ENCODE measurements at regions not wholly inside any gene's neighbourhood (a gene's known extent, or its start where the extent isn't known, plus 50 kb on each side); places are given as distances from the start of the nearest gene placed in this dataset.

DNA sequence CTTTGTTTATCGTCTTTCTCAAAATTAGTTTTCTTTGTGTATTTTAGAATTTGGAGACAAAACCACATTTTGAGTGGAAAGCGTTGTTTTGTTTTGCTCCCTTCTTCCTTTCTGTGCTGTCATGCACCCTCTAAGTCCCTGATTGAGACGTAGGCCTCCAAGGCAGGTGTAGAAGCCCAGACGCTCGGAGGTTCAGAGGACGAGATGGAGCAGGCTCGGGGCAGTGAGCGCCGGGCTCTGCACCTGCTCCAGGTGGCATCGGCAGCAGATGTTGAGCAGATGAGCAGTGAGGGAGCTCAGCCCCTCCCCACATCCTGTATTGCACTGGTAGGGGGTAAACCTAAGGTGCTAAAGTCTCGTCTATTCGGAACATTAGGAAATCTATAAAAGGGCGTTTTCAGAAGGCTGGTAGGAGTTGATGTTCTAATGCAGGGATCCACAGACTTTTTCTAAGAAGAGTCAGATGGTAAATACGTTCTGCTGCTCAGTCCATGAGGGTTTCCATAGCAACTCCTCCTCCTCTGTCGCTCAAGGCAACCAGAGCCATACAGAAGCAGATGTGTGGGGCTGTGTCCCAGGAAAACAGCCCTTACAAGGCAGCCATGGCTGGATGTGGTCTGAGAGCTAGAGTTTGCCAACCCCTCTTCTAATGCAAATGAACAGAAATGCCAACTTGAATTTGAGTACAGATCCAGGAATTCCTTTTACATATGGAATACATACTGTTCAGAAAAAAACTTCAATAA is 724.2 kb downstream of the BRD1 start:
- no peak for DNase-seq (ENCODE audit: low read depth in 2 of 2)

DNA sequence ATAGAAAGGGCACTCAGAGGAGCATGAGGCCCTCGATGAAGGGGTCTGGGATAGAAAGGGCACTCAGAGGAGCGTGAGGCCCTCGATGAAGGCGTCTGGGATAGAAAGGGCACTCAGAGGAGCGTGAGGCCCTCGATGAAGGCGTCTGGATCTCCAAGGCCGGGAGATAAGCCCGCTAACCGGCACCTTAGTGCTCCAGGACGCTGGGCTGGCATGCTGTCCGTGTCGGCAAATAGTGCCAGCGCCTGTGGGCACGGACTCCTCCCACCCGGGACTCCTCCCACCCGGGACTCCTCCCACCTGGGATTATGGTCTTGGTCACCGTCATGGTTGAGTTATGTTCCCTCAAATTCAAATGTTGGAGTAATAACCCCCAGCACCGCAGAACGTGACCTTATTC is 725.3 kb downstream of the BRD1 start:
- no peak for DNase-seq (ENCODE audit: low read depth in 2 of 2)

DNA sequence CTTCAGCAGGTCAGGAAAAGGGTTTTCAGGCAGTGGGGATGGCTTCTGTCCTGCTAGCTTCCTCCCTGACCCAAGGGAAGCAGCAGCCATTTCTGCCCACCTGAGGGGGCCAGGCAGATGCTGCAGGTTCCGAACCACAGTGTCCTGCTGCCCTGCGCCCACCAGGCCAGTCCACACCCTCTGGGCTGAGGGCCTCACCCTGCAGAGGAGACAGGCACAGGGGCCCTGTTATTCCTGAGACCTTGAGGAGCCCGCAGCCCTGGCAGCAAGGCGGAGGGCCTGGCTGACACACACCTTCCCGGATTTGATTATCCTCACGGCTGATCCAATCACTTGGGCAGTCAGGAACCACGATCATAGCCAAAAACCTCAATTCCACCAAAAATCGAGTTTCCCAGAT is 725.8 kb downstream of the BRD1 start:
- no peak for DNase-seq (ENCODE audit: low read depth in 2 of 2)

DNA sequence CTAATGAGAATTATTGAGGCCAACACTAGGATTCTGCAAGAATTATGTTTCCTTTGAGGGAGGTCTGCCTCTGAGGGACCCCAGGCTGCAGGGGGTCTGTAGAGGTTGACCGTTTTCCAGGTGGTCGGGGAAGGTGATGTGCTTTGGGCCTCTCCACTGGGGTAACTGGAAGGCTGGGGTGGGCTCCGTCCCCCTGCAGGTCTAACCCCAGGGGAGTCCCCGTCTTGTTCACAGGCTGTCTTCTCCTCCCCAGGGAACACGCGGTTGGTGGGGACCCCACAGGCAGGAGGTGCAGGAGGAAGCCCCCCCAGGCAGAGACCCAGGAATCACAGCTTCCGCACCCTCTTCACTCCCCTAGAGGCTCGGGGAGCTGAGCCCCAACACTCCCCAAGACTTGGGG is 726.4 kb downstream of the BRD1 start:
- DNase-seq (ENCODE audit: low read depth in 2 of 2), result no peak

DNA sequence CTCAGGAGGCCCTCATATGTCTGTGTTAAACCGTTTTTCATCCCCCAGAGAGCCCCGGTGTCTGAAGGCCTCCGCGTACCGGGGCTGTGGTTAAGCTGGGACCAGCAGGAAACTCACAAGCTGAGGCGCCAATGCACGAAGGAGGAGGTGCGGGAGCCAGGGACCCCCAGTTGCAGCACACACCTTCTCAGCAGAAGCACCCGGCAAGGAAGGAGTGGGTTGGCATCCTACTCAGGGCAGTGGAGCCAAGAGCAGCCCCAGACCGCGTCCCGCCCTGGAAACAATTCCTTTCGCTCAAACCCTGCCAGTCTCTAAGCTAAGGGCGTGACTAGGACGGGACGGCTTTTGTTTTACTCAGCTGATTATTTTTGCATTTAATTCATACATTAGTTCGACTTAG is 726.9 kb downstream of the BRD1 start:
- no peak for DNase-seq (ENCODE audit: low read depth in 2 of 2)

DNA sequence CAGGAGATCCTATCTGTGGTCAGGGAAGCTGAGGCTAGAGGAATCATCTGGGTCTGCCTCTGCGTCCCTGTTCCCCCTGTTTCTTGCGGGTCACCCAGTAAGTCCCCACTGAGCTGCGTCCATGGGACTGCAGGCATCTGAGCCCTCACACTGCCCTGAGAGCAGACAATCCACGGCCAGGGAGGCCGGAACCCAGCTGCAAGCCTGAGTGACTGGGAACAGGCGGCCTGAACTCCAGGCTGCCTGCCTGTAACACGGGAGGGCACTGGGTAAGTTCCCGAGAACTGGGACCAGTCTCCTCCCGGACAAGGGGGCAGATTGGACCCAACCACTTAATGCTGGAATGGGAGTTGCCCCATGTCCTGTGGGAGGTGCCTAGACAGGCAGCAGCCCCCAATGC is 727.4 kb downstream of the BRD1 start:
- no peak for DNase-seq (ENCODE audit: low read depth in 2 of 2)

DNA sequence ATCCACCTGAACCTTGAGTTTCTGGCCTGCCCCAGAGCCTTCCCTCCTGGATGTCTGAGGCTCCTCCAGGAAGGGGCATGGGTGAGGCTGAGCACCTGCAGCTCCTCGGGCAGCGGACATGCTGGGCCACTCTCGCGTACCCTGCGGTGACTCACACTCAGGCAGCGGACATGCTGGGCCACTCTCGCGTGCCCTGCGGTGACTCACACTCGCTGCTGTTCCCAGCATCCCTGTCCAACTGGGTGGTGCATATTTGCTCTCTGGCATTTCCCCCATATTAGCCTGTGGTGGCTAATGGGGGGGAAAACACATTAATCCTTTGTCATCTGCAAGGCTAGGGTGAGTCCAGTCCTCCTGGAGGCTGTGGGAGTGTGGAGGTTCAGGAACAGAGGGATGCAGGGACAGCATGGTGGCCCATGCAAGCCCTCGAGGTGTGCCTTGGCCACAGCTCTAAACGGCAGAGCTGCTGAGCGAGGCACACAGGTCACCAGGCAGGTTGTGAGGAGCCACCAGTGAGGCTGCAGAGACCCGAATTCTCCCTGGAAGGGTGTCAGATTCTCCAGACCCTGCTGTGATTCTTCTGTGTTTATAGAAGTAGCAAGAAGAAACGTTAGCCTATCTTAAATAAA is 728.1 kb downstream of the BRD1 start:
- no peak for DNase-seq (ENCODE audit: low read depth in 2 of 2)

DNA sequence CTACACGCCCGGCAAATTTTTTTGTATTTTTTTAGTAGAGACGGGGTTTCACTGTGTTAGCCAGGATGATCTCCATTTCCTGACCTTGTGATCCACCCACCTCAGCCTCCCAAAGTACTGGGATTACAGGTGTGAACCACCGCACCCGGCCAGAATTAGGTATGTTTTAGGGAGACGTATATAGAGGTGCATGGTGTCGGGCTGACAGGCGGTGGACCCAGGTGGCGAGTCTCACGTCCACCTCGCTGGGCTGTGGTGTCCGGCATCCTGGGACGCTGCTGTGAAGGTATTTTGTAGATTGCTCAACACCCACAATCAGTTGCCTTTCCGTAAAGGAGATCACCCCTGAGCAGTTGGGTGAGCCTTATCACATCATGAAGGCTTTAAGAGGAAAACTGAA is 728.6 kb downstream of the BRD1 start:
- DNase-seq (ENCODE audit: low read depth in 2 of 2), result no peak

DNA sequence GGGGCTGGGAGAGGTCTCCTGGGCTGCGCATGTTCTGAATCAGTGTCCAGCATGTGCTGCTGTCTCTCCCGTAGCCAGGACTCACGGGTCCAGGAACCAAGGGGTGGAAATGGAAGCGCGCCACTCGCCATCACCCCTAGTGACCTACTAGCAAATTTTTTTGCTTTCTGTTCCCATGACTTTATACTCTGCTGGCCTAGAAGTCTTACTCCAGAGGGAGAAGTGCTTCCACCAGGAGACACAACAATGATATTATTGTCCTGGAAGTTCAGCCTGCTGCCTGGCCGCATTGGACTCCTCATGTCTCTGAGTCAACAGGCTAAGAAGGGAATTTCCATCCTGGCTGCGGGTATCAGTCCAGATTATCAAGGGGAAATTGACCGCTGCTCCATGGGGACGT is 729.7 kb downstream of the BRD1 start:
- DNase-seq (ENCODE audit: low read depth in 2 of 2), result no peak

DNA sequence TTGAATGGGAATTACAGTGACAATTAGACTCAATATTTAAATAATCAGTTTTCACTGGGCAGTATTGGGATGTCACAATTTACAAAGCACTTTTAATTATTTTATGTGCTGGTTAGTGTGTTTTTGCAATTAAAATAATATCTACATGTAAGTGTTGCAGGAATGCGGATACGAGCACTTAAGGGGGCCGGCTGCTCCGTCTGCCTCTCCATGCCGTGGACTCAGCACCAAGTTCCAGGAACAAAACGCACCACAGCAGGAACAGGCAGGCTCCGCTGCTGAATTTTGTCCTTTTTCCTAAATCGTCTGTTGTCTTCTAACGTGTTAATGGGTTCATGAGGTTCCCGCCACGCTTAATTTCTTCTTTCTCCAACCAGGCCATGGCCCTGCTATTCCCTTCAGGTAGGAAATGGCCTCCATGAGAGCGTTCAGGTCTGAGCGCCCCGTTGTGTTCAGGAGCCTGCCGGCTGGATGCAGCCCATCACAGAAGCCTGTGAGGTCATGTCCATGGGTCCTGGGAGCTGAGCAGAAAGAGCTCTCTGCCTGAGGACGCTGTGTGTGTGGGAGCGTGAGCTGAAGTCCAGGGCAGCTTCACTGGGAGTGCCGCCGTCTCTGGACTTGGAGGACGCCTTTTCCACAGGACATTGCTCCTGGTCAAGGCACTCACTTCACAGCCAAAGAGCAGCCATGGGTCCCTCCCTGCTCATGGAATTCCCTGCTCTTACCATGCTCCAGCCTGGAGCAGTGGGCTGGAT is 730.3 kb downstream of the BRD1 start:
- DNase-seq (ENCODE audit: low read depth in 2 of 2), result no peak

DNA sequence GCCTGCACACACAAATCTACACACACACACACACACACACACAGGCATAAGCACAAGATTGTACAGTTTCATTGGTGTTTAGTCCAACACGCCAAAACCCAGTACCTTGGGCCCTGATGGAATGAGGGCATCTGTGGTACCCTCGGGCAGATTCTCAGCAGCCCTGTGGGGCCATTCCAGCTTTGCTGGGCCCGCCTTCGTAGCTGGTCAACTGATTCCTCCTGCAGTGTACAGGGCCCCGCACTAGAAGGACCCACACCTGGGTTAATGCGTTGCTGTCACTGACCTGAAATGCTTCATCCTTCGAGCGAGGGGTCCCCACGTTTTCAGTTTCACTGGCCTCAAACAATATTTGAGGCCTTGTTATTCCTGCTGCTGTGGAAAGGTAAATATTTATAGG is 731.2 kb downstream of the BRD1 start:
- no peak for DNase-seq (ENCODE audit: low read depth in 2 of 2)

DNA sequence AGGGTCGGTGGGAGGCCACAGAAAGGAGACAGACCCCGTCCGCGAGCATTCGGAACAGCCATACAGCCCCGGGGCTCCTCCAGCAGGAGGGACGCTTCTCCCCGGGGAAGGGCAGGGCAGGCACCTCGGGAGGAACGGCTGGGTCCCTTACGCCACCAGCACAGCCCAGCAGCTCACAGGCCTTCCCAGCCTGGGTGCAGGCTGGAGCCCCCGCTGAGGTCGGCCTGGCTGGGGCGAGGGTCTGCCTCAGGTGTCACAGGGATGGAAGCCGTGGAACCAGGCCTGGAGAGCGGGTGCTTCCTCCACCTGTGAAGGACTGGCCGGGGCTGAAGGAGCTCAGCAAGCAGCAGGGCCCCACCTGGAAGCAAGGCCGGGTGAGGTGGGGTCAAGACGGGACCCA is 732.3 kb downstream of the BRD1 start:
- no peak for DNase-seq (ENCODE audit: low read depth in 2 of 2)

DNA sequence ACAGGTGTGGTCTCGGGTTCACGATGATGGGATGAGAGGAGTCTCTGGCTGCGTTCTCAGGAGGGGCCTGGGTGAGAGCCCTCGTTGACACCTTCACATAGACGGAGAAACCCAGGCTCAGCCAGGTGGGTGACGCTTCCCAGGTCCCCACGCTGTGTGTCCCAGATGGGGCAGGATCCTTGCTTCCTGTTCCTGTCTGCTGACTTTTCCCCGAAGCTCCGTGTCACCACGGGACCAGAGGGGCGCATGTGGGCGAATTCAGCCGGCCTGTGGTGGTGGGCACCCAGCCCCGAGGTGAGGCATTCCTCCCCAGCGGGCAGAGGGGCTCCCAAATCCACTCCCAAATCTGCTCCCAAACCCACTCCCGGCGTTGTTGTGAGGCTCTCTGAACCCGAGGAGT is 732.8 kb downstream of the BRD1 start:
- DNase-seq (ENCODE audit: low read depth in 2 of 2), result no peak

DNA sequence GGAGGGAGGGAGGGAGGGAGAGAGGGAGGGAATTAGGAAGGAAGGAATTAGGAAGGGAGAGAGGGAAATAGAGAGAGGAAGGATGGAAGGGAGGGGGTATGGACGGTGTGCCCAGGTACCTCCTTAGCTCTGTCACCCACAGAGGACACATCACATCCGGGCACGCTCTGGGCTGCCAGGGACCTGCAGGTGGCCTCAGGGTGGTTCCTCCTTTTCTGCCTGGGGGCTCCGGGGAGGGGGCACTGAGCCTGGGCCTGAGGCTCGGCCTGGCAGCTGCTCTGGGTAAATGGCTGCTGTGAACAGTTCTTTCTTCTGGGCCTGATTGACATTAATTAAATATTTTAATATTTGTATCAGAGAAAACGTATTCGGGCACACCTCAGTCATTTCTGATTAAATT is 733.5 kb downstream of the BRD1 start:
- no peak for DNase-seq (ENCODE audit: low read depth in 2 of 2)

DNA sequence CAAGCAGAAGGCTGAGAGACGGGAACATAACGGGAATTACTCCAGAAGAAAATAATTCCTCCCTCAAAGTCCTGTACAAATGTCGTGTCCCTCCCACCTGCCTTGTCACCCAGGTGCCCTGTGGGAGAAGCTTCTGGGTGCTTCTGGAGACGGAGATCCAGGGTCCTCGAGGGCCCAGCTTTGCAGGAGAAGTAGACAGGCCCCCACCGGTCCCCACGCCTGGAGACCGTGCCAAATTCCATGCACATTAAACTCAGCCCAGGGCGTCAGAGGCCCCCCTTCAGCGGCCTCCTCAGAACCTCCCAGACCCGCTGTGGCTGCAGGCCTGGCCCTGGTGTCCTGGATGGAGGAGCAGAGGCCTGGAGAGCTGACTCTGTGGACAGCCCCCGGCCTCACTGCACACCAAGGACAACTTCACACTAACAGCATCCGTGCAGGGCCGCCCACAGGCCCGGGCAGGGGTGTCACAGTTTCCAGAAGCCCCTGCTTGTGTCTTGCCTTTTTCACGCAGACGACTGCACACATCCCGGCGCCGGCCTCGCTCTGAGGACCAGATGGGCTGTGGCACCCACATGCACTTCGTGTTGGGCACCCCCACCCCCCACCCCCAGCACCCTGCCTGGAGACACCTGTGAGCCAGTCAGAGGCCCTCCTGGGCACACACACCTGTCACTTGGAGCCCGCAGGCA is 734.3 kb downstream of the BRD1 start:
- DNase-seq (ENCODE audit: low read depth in 2 of 2), result no peak

DNA sequence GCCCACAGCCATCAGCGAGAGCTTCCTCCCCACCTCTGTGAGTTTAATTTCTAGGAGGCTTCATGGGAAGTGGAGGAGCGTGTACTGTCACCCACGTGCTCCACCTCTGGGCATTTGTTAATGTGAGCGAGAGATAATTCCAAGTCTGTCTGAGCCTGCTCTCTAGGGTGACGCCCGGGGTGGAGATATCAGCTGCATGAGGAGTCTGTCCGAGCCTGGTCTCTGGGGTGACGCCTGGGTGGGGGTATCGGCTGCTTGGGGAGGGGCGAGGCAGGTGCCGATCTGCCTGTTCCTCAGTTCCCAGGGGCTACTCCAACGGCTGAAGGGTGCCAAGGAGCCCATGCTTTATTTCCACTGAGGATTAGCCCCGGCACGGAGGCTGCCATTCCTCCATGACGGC is 735.0 kb downstream of the BRD1 start:
- DNase-seq (ENCODE audit: low read depth in 2 of 2), result no peak

DNA sequence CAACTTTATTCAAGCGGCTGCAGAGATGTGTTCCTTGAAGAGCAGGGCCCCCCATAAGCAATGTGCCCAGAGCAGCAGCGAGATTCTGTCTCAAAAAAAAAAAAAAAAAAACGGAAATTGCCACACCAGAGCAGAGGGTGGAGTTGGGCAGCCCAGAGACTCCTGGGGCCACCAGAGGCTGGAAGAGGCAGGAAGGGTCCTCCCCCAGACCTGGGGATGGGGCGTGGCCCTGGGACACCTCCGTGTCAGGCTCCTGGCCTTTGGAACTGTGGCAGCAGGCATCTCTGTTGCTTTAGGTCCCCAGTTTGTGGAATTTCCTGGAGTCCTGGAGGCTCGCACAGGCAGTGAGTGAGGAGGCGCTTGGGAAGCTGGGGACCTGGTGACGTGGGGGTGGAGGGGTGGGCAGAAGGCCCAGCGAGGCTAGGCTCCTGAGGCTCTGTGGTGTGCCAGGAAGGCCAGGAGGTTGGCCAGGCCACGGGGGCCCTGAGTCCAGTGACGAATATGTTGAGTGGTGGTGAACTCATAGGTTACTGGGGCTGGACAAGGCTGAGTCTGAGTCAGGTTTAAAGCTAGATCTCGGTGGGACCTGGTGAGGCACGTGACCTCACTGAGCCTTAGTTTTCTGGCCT is 735.6 kb downstream of the BRD1 start:
- no peak for DNase-seq (ENCODE audit: low read depth in 2 of 2)

DNA sequence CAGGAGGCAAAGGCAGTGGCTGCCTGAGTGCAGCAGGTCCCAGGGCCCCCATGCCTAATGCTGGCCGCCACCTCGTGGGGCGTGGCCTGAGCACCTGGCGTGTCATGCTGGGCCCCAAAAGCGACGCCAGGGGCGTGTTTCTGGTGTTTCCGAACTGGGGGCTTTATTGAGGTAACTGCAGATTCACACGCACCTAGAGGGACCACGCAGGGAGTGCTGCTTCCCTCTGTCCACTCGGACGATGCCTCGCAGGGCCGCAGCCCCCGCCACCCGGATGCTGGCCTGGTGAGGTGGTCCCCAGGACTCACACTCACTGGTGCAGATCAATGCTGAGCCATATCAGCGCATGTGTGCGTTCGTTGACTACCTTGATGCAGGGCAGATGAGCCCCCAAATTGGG is 736.2 kb downstream of the BRD1 start:
- DNase-seq (ENCODE audit: low read depth in 2 of 2), result no peak

DNA sequence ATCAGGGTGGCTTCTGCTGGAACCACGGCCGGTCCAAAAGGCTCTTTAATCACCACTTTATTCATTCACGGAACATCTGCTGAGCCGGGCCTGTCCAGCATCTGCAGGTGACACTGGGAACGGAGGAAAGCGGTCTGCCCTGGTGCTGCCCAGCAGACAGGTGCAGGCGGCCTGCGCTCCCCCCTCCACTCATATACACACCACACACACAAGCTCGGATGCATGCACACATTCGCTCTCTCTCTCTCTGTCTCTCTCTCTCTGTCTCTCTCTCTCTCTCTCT is 736.9 kb downstream of the BRD1 start:
- no peak for DNase-seq (ENCODE audit: low read depth in 2 of 2)

DNA sequence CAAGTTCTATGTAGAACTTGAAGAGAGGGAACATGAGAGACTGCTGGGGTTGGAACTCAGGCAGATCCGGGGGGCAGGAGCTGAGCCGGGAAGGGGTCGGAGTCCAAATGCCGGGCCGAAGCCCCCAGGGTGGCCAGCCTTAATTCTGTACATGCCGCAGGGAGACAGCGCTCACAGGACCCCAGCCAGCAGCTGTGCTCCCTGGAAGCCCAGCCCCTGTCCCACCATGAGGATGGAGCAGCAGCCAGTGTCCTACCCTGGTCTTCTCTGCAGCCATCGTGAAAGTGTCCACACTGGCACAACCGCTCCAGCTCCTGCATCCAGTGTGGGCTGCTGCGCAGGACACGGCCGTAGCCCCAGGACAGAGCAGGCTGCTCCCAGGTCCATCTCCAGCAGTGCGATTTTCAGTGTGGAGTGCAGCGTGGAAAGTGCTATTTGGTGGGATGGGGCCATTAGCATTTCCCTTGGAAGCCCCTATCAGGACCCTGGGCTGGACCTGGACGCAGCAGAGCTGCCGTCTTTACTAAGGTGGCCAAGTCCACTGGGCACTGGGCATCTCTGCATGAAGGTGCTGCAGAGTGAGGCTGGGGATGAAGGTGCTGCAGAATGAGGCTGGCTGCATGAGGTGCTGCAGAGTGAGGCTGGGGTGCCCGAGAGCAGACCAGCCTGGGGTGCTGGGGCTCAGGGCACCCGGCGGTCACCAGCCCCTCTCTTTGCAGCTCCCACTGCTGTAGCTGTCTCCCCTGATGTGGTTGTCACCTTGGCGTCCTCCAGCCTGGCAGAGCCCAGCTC is 737.4 kb downstream of the BRD1 start:
- no peak for DNase-seq (ENCODE audit: low read depth in 2 of 2)

All from dermis microvascular lymphatic vessel endothelial cell (primary cell).